Peyer's patch (tissue), 4 donors: ENCODE measurements at regions not wholly inside any gene's neighbourhood (a gene's known extent, or its start where the extent isn't known, plus 50 kb on each side); places are given as distances from the start of the nearest gene placed in this dataset.
"Not testable (repeated sequence)": the region's sequence is repeated elsewhere in the genome, so short reads cannot be mapped to it uniquely, and the experiment has no call there.

Experiments
- DNase-seq, 3 donors: peaks; one replicate each; pipeline ENCODE4 v3.0.0-alpha.2; 2017 to 2019
- H3K27ac ChIP-seq, 4 donors: fragments of 200-600 bp; sonication (generic); one replicate each; pipeline ENCODE4 v1.5.1; 2016 to 2019
- H3K27me3 ChIP-seq, 2 donors: fragments of 200-600 bp; sonication (generic); one replicate each; pipeline ENCODE4 v1.5.1; 2019
- H3K36me3 ChIP-seq, 3 donors: fragments of 200-600 bp; sonication (generic); one replicate each; pipeline ENCODE4 v1.5.1; 2016 to 2019
- H3K4me1 ChIP-seq, 4 donors: fragments of 200-600 bp; sonication (generic); one replicate each; pipeline ENCODE4 v1.5.1; 2016 to 2019
- H3K4me3 ChIP-seq, 4 donors: fragments of 200-600 bp; sonication (generic); 1 replicate in 3 of 4; 2 replicates in 1 of 4; pipeline ENCODE4 v1.5.1; 2016 to 2019; ENCODE audit warnings: mild to moderate bottlenecking in 1 of 4
- H3K9me3 ChIP-seq, 4 donors: fragments of 200-600 bp; sonication (generic); one replicate each; pipeline ENCODE4 v1.5.1; 2016 to 2019; ENCODE audit warnings: mild to moderate bottlenecking in 1 of 4
- POLR2A ChIP-seq, 2 donors: fragments of 450-650 bp; IDR thresholded peaks; one replicate each; pipeline ENCODE4 v1.5.1; 2017; ENCODE audit warnings: antibody characterized with exemption in 2 of 2, mild to moderate bottlenecking in 2 of 2, moderate library complexity in 2 of 2
- small RNA-seq, 2 donors: library from RNA; depleted of rRNA; stranded (forward); fragments of <200 nt; gene quantifications; one replicate each; pipeline ENCODE3, GENCODE V24; 2016
- TF ChIP-seq, protein P1 (sequence below), 6 experiments: fragments of 450-650 bp in 4 of 6; fragments of 200-600 bp in 2 of 6; sonication (generic) in 1 of 6; IDR thresholded peaks; one replicate each; pipeline ENCODE4 v1.5.1; 2017 to 2019; ENCODE audit warnings: antibody characterized with exemption in 6 of 6, mild to moderate bottlenecking in 3 of 6, moderate library complexity in 1 of 6

DNA sequence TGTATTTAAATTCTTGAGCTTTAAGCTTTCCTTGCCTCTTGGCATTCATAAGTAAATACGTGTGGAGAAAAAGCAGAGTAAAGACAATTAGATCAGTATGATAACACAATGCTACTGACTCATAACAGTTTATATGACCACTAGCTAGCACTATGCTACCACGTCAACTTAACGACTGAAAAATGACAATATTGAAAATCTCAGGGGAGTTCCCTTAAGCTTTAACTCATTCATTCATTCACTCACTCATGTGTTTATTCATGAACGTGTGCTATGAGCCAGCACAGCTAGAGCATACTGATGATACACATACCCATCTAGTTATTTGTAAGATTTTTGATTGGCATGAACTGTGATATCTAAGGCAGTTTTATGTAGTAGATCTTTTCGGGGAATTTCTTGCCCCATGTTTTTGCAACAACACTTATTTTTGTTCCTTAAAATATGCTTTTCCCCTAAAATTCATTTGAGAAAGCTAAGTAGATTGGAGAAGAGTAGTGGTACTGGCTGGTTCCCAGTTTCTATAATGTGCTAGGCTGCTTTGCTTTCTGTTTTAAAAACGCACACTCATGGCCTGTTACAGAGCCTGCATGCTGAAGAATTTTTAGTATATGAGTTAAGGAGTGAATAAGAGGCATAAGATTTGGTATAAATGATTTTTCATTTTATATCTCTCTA, 57.4 kb upstream of the ACBD5 start:
- TF ChIP-seq, protein P1, sequence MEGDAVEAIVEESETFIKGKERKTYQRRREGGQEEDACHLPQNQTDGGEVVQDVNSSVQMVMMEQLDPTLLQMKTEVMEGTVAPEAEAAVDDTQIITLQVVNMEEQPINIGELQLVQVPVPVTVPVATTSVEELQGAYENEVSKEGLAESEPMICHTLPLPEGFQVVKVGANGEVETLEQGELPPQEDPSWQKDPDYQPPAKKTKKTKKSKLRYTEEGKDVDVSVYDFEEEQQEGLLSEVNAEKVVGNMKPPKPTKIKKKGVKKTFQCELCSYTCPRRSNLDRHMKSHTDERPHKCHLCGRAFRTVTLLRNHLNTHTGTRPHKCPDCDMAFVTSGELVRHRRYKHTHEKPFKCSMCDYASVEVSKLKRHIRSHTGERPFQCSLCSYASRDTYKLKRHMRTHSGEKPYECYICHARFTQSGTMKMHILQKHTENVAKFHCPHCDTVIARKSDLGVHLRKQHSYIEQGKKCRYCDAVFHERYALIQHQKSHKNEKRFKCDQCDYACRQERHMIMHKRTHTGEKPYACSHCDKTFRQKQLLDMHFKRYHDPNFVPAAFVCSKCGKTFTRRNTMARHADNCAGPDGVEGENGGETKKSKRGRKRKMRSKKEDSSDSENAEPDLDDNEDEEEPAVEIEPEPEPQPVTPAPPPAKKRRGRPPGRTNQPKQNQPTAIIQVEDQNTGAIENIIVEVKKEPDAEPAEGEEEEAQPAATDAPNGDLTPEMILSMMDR (IDR thresholded peaks at IDR 0.05), result no peak
- no peak for TF ChIP-seq POLR2A (IDR thresholded peaks at IDR 0.05)
- H3K27me3 ChIP-seq, result no peaks in the 10 kb centered on the region
- DNase-seq, result no peak
- no peaks in the 10 kb centered on the region for H3K36me3 ChIP-seq
- no peaks in the 10 kb centered on the region for H3K4me1 ChIP-seq
- no peak overlapping the region for H3K4me3 ChIP-seq
- no peak overlapping the region for H3K27ac ChIP-seq
- no peaks in the 10 kb centered on the region for H3K9me3 ChIP-seq

DNA sequence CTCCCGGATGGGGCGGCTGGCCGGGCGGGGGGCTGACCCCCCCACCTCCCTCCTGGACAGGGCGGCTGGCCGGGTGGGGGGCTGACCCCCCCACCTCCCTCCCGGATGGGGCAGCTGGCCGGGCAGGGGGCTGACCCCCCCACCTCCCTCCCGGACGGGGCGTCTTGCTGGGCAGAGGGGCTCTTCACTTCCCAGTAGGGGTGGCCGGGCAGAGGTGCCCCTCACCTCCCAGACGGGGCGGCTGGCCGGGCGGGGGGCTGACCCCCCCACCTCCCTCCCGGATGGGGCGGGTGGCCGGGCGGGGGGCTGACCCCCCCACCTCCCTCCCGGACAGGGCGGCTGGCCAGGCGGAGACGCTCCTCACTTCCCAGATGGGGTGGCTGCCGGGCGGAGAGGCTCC, 55.7 kb upstream of the ACBD5 start:
- not testable (repeated sequence) for H3K27me3 ChIP-seq, DNase-seq, H3K4me1 ChIP-seq, H3K9me3 ChIP-seq, H3K4me3 ChIP-seq, H3K27ac ChIP-seq, H3K36me3 ChIP-seq

DNA sequence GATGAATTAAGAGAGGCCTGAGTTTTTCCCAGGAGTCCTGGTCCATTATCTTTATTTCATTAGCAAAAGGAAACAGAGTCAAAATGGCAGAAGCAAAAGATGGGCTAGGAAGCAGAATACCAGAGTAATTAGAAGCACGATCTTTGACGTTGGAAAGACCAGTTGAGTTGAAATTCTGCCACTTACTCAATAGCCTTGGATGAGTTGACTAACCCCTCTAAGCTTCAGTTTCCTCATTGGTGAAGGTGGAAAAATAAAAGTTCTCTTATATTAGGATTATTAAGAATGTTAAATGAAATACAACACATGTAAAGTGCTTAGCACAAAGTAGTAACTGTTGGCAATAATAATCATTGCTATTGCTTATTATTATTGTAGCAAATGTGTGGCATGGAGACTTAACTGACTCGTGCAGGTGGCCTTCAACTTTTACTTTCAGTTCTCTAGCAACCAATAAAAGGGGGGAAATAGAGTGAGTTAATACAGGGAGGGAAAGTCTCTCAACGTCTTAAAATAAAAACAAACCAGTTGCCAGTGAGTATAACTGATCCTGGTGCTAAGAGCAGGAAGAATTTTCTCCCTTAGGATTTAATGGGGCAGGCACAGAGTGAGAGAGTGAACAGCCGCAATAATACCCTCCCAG, 50.8 kb upstream of the ACBD5 start:
- H3K4me3 ChIP-seq, result peak overlapping the region in 1 of 4 donors; percentile 25
- H3K4me1 ChIP-seq, H3K27ac ChIP-seq, H3K27me3 ChIP-seq, H3K9me3 ChIP-seq, DNase-seq, H3K36me3 ChIP-seq: not testable (repeated sequence)

Small RNA genes in the stretch of these regions (small RNA-seq; reads per million reads assigned to genes)
- 0 reads per million in 2 donors for gene RNU6-452P
- gene RNU6-666P, result 0 reads per million in 2 donors
- gene TRIAP1P1, result 0 reads per million in 2 donors
